CD4-positive, alpha-beta T cell (primary cell): ENCODE measurements at regions not wholly inside any gene's neighbourhood (a gene's known extent, or its start where the extent isn't known, plus 50 kb on each side); places are given as distances from the start of the nearest gene placed in this dataset.
"Not testable (repeated sequence)": the region's sequence is repeated elsewhere in the genome, so short reads cannot be mapped to it uniquely, and the experiment has no call there.

Source experiments
- ATAC-seq: fragments of 200-7000 bp; cut with Tn5 transposase; one replicate; pipeline ENCODE4 v1.10.0; 2022; ENCODE audit warnings: mild to moderate bottlenecking; ENCODE audit not compliant: poor library complexity
- CTCF ChIA-PET: fragments of 350-600 bp; sonication (Branson Sonifier 250); formaldehyde crosslinking; loops from one replicate; lab custom pipeline; 2021; ENCODE audit warnings: antibody characterized with exemption, inconsistent platforms; lab: Charles Lee
- POLR2A ChIA-PET: fragments of 350-600 bp; sonication (Branson Sonifier 250); formaldehyde crosslinking; loops from one replicate; lab custom pipeline; 2021; ENCODE audit warnings: antibody characterized with exemption, inconsistent platforms; lab: Charles Lee
- DNase-seq, 14 experiments: peaks; one replicate each; pipeline ENCODE4 v3.0.0-alpha.2; 2013 to 2020; ENCODE audit warnings: mixed read lengths in 2 of 14
- H3K27ac ChIP-seq, 2 donors: one replicate each; pipeline versions ENCODE4 v1.5.1 to v1.7.0; 2013; ENCODE audit warnings: low read length in 2 of 2, low read depth in 1 of 2, mild to moderate bottlenecking in 1 of 2
- H3K27me3 ChIP-seq, 2 experiments: 1 replicate in 1 of 2; 2 replicates in 1 of 2; pipeline versions ENCODE4 v1.6.1 to v1.7.0; 2013; ENCODE audit warnings: low read length in 2 of 2, control low read depth in 1 of 2, mild to moderate bottlenecking in 1 of 2, moderate library complexity in 1 of 2; ENCODE audit not compliant: insufficient read depth in 2 of 2, control insufficient read depth in 1 of 2
- H3K36me3 ChIP-seq: one replicate; pipeline ENCODE4 v1.6.1; 2013; ENCODE audit warnings: low read length, control low read depth; ENCODE audit not compliant: insufficient read depth
- H3K4me1 ChIP-seq: one replicate; pipeline ENCODE4 v1.6.1; 2013; ENCODE audit warnings: low read length, control low read depth; ENCODE audit not compliant: insufficient read depth
- H3K4me3 ChIP-seq: one replicate; pipeline ENCODE4 v1.5.1; 2013; ENCODE audit warnings: mild to moderate bottlenecking, low read length, moderate library complexity
- H3K9me3 ChIP-seq, 2 experiments: 1 replicate in 1 of 2; 2 replicates in 1 of 2; pipeline versions ENCODE4 v1.6.1 to v1.7.0; 2013; ENCODE audit warnings: low read length in 2 of 2, mild to moderate bottlenecking in 2 of 2, control low read depth in 1 of 2, moderate library complexity in 1 of 2; ENCODE audit not compliant: control insufficient read depth in 1 of 2, insufficient read depth in 1 of 2
- H3K27ac Mint-ChIP-seq: one replicate; pipeline ENCODE4 v1.8.0; 2020; ENCODE audit warnings: mixed read lengths
- H3K27me3 Mint-ChIP-seq: one replicate; pipeline ENCODE4 v1.8.0; 2021; ENCODE audit warnings: mixed read lengths
- H3K36me3 Mint-ChIP-seq: one replicate; pipeline ENCODE4 v1.8.0; 2021; ENCODE audit warnings: low read depth, mixed read lengths
- H3K4me1 Mint-ChIP-seq: one replicate; pipeline ENCODE4 v1.8.0; 2021; ENCODE audit warnings: low read depth, mixed read lengths
- H3K4me3 Mint-ChIP-seq: one replicate; pipeline ENCODE4 v1.8.0; 2020; ENCODE audit warnings: mild to moderate bottlenecking, mixed read lengths
- H3K9me3 Mint-ChIP-seq: one replicate; pipeline ENCODE4 v1.8.0; 2020; ENCODE audit warnings: mixed read lengths
- intact Hi-C, 2 experiments: fragments of 100-400 bp; cut with DNase I in 1 of 2; cut with micrococcal nuclease in 1 of 2; formaldehyde crosslinking; loops; one replicate each; pipeline versions ENCODE4 v1.15.1 to v1.9.0; 2023 to 2025; cut with DNase I, micrococcal nuclease
- TF ChIP-seq, protein P1 (sequence below): fragments of 200-600 bp; IDR thresholded peaks from one replicate; pipeline ENCODE4 v1.8.0; 2022; ENCODE audit warnings: antibody characterized with exemption, mild to moderate bottlenecking

DNA sequence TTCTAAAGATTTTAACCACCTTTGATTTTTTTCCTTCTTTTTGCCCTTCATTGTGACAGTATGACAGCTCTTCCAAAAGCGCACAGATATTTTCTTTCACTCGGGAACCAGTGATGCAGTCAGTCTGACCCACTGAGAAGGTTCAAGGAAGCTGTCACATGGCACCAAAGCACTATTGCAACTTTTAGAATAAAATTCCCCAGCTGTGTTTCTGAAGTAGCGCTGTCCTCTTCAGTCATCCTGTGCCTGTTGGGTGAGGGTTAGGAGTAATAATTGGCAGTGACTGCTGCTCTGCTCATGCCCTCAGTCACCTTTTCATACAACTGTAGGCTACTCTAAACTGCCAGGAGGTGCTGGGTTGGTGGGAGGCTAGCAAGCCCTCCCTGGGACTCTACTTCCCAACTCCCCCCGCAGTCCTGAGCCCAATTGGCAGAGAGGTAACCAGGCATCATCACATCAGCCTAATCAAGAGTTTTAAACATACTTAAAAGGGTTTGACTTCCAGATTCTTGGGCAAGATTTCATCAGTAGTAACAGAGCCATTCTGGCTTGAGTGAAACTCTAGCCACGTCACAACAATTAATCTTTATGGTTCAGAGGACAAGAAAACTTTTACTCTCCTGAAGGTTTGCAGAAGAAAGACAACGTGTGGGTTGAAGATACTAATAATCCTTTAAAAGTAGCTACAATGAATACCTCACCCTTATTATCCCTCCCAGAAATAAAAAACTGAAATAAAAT, 473.3 kb downstream of the FBXO15 start:
- no peaks in the 10 kb centered on the region for H3K36me3 ChIP-seq
- H3K9me3 ChIP-seq = no peaks in the 10 kb centered on the region
- Mint-ChIP-seq H3K27ac (no peak overlapping the region), H3K9me3 (no peaks in the 10 kb centered on the region), H3K36me3 (no peaks in the 10 kb centered on the region), H3K27me3 (no peaks in the 10 kb centered on the region), H3K4me3 (no peak overlapping the region), H3K4me1 (no peaks in the 10 kb centered on the region)
- TF ChIP-seq, protein P1, sequence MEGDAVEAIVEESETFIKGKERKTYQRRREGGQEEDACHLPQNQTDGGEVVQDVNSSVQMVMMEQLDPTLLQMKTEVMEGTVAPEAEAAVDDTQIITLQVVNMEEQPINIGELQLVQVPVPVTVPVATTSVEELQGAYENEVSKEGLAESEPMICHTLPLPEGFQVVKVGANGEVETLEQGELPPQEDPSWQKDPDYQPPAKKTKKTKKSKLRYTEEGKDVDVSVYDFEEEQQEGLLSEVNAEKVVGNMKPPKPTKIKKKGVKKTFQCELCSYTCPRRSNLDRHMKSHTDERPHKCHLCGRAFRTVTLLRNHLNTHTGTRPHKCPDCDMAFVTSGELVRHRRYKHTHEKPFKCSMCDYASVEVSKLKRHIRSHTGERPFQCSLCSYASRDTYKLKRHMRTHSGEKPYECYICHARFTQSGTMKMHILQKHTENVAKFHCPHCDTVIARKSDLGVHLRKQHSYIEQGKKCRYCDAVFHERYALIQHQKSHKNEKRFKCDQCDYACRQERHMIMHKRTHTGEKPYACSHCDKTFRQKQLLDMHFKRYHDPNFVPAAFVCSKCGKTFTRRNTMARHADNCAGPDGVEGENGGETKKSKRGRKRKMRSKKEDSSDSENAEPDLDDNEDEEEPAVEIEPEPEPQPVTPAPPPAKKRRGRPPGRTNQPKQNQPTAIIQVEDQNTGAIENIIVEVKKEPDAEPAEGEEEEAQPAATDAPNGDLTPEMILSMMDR = no peak
- H3K27me3 ChIP-seq = no peaks in the 10 kb centered on the region
- ChIA-PET CTCF (no interaction called here), POLR2A (no interaction called here)
- H3K4me3 ChIP-seq = no peak overlapping the region
- intact Hi-C loops = no loop called here
- DNase-seq (no peak), ATAC-seq (no peak)
- H3K4me1 ChIP-seq = no peaks in the 10 kb centered on the region
- H3K27ac ChIP-seq = no peak overlapping the region

DNA sequence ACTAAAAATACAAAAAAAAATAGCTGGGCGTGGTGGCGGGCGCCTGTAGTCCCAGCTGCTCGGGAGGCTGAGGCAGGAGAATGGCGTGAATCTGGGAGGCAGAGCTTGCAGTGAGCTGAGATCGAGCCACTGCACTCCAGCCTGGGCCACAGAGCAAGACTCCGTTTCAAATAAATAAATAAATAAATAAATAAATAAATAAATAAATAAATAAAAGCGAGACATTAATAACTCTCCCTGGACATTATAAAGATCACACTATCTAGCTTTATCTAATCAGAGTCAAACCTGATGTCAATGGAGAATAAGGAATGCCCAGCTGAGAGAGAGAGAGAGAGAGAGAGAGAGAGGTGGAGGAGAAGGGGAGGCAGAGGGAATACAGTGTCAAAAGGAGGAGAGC, 476.2 kb downstream of the FBXO15 start:
- H3K27ac ChIP-seq, H3K4me3 ChIP-seq, ATAC-seq, DNase-seq, H3K36me3 Mint-ChIP-seq, H3K27me3 ChIP-seq, H3K27ac Mint-ChIP-seq, CTCF ChIA-PET, intact Hi-C loops, H3K4me3 Mint-ChIP-seq, H3K36me3 ChIP-seq, H3K4me1 Mint-ChIP-seq, H3K9me3 ChIP-seq, H3K9me3 Mint-ChIP-seq, H3K4me1 ChIP-seq, H3K27me3 Mint-ChIP-seq, POLR2A ChIA-PET: not testable (repeated sequence)

DNA sequence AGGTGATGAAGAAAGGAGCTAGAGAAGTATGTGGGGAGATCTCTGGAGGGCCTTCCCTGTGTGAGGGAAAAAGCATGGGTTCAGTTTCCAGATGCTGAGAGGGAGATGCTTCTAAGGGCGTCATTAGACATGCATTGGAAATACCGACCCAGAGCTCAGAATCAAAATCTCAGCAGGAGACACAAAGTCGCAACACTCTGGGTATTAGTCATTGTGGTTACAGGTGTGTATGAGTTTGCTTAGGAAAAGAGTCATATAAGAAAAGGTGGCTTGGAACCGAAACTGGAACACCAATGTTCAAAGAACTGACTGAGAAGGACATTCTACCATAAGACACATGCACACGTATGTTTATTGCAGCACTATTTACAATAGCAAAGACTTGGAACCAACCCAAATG, 477.1 kb downstream of the FBXO15 start:
- POLR2A ChIA-PET = no interaction called here
- intact Hi-C loops = no loop called here
- CTCF ChIA-PET = no interaction called here

More for the DNA sequence above, 477.1 kb downstream of the FBXO15 start:
- Histone ChIP-seq H3K4me3 (no peak overlapping the region), H3K36me3 (no peaks in the 10 kb centered on the region), H3K27me3 (no peaks in the 10 kb centered on the region), H3K9me3 (peaks cover 0 to 3% of the 10 kb centered on the region in 2 experiments), H3K27ac (no peak overlapping the region), H3K4me1 (no peaks in the 10 kb centered on the region)
- no peak for DNase-seq
- Mint-ChIP-seq H3K36me3 (no peaks in the 10 kb centered on the region), H3K4me3 (no peak overlapping the region), H3K27me3 (no peaks in the 10 kb centered on the region), H3K4me1 (no peaks in the 10 kb centered on the region), H3K9me3 (no peaks in the 10 kb centered on the region), H3K27ac (no peak overlapping the region)
- no peak for ATAC-seq
- TF ChIP-seq, protein P1 = no peak
